ENCODE measurements at regions not wholly inside any gene's neighbourhood (a gene's known extent, or its start where the extent isn't known, plus 50 kb on each side); places are given as distances from the start of the nearest gene placed in this dataset.

DNA sequence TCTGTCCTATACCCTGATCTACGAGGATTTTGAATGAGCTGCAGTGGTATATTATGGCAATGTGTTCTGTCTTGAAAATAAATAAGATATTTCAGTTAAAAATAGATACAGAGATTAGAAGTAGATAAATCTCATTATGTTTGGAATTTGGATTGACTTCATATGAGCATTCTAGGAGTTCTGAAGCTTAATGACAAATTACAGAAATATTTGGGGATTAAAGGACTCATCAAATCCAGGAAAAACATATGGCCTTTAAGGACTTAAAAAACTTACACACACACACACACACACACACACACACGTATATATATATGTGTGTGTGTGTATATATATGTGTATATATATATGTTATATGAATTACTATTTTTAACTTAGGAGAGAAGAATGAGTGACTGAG, 446.9 kb upstream of the CD180 start:
- H3K79me2 ChIP-seq (ENCODE audit: insufficient read depth): no peaks in the 10 kb centered on the region
- H3K27me3 ChIP-seq (ENCODE audit: insufficient read depth): no peaks in the 10 kb centered on the region
- no peak overlapping the region for H3K27ac ChIP-seq (ENCODE audit: low read depth in 2 of 2, low read length in 1 of 2)
- H3K4me1 ChIP-seq (ENCODE audit: control insufficient read depth in 1 of 2, insufficient read depth in 2 of 2, low read depth in 1 of 2, low read length in 1 of 2): no peaks in the 10 kb centered on the region; a peak in 1 of 4 replicates
- no peak overlapping the region for H3K9ac ChIP-seq
- no peaks in the 10 kb centered on the region for H3K9me2 ChIP-seq
- 44% methylated on average over 2 of the region's 2 CpGs for WGBS (ENCODE audit: low lambda C conversion rate)
- ChIA-PET POLR2A (no interaction called here), CTCF (interaction anchor here (1.1 kb wide), 1 partner anchor 10 kb away, joined by 3 read pairs; no protein-coding TSS in a partner anchor)
- H3K4me3 ChIP-seq (ENCODE audit: low read depth in 2 of 2, low read length in 1 of 2): no peak overlapping the region
- DNase-seq: no peak
- no peaks in the 10 kb centered on the region for H3F3A ChIP-seq (replicated peaks; ENCODE audit: insufficient read depth)
- no peak overlapping the region for H3K4me2 ChIP-seq
- TF ChIP-seq, protein P1, sequence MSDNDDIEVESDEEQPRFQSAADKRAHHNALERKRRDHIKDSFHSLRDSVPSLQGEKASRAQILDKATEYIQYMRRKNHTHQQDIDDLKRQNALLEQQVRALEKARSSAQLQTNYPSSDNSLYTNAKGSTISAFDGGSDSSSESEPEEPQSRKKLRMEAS (IDR thresholded peaks at IDR 0.05; ENCODE audit: low read depth): no peak
- TF ChIP-seq MEF2A (IDR thresholded peaks at IDR 0.05; ENCODE audit: borderline replicate concordance, low read depth) (no peak), RAD21 (IDR thresholded peaks at IDR 0.05; ENCODE audit: low read length) (no peak), NFIC (IDR thresholded peaks at IDR 0.05; ENCODE audit: borderline replicate concordance) (no peak), FOXJ3 (CRISPR knock-in tag; IDR thresholded peaks at IDR 0.05) (no peak), RCOR1 (IDR thresholded peaks at IDR 0.05; ENCODE audit: low read length) (no peak)
- TF ChIP-seq, protein P2, sequence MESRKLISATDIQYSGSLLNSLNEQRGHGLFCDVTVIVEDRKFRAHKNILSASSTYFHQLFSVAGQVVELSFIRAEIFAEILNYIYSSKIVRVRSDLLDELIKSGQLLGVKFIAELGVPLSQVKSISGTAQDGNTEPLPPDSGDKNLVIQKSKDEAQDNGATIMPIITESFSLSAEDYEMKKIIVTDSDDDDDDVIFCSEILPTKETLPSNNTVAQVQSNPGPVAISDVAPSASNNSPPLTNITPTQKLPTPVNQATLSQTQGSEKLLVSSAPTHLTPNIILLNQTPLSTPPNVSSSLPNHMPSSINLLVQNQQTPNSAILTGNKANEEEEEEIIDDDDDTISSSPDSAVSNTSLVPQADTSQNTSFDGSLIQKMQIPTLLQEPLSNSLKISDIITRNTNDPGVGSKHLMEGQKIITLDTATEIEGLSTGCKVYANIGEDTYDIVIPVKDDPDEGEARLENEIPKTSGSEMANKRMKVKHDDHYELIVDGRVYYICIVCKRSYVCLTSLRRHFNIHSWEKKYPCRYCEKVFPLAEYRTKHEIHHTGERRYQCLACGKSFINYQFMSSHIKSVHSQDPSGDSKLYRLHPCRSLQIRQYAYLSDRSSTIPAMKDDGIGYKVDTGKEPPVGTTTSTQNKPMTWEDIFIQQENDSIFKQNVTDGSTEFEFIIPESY (IDR thresholded peaks at IDR 0.05; ENCODE audit: borderline replicate concordance, low read depth): no peak
- TF ChIP-seq, protein P3, sequence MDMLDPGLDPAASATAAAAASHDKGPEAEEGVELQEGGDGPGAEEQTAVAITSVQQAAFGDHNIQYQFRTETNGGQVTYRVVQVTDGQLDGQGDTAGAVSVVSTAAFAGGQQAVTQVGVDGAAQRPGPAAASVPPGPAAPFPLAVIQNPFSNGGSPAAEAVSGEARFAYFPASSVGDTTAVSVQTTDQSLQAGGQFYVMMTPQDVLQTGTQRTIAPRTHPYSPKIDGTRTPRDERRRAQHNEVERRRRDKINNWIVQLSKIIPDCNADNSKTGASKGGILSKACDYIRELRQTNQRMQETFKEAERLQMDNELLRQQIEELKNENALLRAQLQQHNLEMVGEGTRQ (IDR thresholded peaks at IDR 0.05; ENCODE audit: borderline replicate concordance, low read depth, low read length): no peak
- H2AFZ ChIP-seq (ENCODE audit: low read depth): no peak overlapping the region
- no peaks in the 10 kb centered on the region for H4K20me1 ChIP-seq (ENCODE audit: insufficient read depth)
- H3K36me3 ChIP-seq (replicated peaks in 1 of 2; ENCODE audit: control insufficient read depth in 1 of 2, insufficient read depth in 2 of 2, low read length in 1 of 2): no peaks in the 10 kb centered on the region
- no peaks in the 10 kb centered on the region for H3K9me3 ChIP-seq

DNA sequence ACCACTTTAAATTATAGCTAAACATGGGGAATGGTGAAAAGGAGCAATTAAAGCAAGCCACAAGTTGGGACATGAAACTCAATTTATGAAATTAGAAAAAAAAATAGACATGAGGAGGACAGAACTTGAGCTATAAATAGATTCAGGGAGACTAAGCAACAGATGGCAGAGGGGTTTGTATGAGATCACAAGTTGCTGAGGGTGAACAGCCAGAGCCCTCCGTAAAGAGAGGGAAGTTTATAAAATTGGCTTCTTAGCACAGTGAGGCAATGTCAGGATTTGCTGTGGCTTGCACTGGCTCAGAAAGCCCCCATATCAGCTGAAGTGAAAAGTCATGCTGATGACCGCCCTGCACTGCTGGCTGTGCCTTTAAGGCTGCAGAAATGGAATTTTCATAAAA, 443.4 kb upstream of the CD180 start:
- H3K9me2 ChIP-seq: no peaks in the 10 kb centered on the region
- H3K4me3 ChIP-seq (ENCODE audit: low read depth in 2 of 2, low read length in 1 of 2): no peak overlapping the region
- DNase-seq: no peak
- H3K79me2 ChIP-seq (ENCODE audit: insufficient read depth): no peaks in the 10 kb centered on the region
- H3K4me2 ChIP-seq: no peak overlapping the region
- POLR2A ChIA-PET: no interaction called here
- H3K27ac ChIP-seq (ENCODE audit: low read depth in 2 of 2, low read length in 1 of 2): no peak overlapping the region
- CTCF ChIA-PET: no interaction called here
- no peak overlapping the region for H2AFZ ChIP-seq (ENCODE audit: low read depth)
- H3K36me3 ChIP-seq (replicated peaks in 1 of 2; ENCODE audit: control insufficient read depth in 1 of 2, insufficient read depth in 2 of 2, low read length in 1 of 2): no peaks in the 10 kb centered on the region
- no peak overlapping the region for H3K9ac ChIP-seq
- no peaks in the 10 kb centered on the region for H3F3A ChIP-seq (replicated peaks; ENCODE audit: insufficient read depth)
- H4K20me1 ChIP-seq (ENCODE audit: insufficient read depth): no peaks in the 10 kb centered on the region
- H3K9me3 ChIP-seq: no peaks in the 10 kb centered on the region
- TF ChIP-seq FOXM1 (IDR thresholded peaks at IDR 0.05; ENCODE audit: low read depth): no peak
- no peak for TF ChIP-seq RXRA (IDR thresholded peaks at IDR 0.05; ENCODE audit: borderline replicate concordance, low read depth)
- TF ChIP-seq, protein P4, sequence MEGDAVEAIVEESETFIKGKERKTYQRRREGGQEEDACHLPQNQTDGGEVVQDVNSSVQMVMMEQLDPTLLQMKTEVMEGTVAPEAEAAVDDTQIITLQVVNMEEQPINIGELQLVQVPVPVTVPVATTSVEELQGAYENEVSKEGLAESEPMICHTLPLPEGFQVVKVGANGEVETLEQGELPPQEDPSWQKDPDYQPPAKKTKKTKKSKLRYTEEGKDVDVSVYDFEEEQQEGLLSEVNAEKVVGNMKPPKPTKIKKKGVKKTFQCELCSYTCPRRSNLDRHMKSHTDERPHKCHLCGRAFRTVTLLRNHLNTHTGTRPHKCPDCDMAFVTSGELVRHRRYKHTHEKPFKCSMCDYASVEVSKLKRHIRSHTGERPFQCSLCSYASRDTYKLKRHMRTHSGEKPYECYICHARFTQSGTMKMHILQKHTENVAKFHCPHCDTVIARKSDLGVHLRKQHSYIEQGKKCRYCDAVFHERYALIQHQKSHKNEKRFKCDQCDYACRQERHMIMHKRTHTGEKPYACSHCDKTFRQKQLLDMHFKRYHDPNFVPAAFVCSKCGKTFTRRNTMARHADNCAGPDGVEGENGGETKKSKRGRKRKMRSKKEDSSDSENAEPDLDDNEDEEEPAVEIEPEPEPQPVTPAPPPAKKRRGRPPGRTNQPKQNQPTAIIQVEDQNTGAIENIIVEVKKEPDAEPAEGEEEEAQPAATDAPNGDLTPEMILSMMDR (IDR thresholded peaks at IDR 0.05): no peak
- TF ChIP-seq SIN3A (IDR thresholded peaks at IDR 0.05; ENCODE audit: borderline replicate concordance, low read depth, low read length): no peak
- TF ChIP-seq, protein P2 (IDR thresholded peaks at IDR 0.05; ENCODE audit: borderline replicate concordance, low read depth): no peak
- TF ChIP-seq SMC3 (IDR thresholded peaks at IDR 0.05; ENCODE audit: low read depth, low read length): no peak
- no peak for TF ChIP-seq RFX5 (IDR thresholded peaks at IDR 0.05; ENCODE audit: low read length)
- no peaks in the 10 kb centered on the region for H3K27me3 ChIP-seq (ENCODE audit: insufficient read depth)
- 62% methylated on average over 2 of the region's 2 CpGs for WGBS (ENCODE audit: low lambda C conversion rate)
- H3K4me1 ChIP-seq (ENCODE audit: control insufficient read depth in 1 of 2, insufficient read depth in 2 of 2, low read depth in 1 of 2, low read length in 1 of 2): no peaks in the 10 kb centered on the region; a peak in 1 of 4 replicates
